Kidney capillary endothelial cell (primary cell): ENCODE measurements at regions not wholly inside any gene's neighbourhood (a gene's known extent, or its start where the extent isn't known, plus 50 kb on each side); places are given as distances from the start of the nearest gene placed in this dataset.
"Not testable (repeated sequence)": the region's sequence is repeated elsewhere in the genome, so short reads cannot be mapped to it uniquely, and the experiment has no call there.

Experiments used
- DNase-seq: peaks from one replicate; pipeline ENCODE4 v3.0.0-alpha.2; 2018; ENCODE audit warnings: low spot score

DNA sequence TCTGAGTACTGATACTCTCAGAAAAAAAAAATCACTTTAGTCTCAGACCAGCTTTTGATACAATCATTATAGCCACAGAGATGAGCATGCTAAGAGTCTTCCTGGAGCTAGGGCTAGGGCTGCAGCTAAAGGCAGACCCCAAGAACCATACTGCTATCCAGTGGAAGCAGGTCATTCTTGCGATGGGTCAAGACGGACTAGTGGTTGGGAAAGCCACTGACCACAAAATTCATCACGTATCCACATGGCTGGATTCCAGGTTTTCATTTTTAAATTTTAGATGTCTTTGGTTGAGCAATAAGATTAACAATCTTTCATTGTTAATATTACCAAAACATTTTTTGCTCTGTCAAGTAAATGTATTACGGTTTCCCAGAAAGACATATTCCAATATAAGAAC is 598.1 kb downstream of the DNAH5 start:
- no peak for DNase-seq

DNA sequence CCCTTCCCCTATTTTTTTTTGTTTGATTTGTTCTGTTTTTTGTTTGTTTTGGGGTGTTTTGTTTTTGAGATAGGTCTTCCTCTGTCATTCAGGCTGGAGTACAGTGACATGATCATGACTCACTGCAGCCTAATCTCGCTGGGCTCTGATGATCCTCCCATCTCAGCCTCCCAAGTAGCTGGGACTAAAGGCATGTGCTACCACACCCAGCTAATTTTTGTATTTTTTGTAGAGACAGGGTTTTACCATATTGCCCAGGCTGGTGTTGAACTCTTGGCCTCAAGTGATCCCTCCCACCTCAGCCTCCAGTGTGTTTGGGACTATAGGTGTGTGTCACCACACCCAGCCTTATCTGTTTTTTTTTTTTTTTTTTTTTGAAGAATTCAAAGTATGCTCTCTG is 605.4 kb downstream of the DNAH5 start:
- no peak for DNase-seq

DNA sequence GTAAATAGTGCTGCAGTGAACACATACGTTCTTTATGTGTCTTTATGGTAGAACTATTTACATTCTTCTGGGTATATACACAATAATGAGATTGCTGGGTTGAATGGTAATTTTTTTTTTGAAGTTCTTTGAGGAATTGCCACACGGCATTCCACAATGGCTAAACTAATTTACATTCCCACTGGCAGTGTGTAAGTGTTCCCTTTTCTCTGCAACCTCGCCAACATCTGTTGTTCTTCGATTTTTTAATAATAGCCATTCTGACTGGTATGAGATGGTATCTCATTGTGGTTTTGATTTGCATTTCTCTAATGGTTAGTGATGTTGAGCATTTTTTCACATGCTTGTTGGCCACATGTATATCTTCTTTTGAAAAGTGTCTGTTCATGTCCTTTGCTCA is 609.5 kb downstream of the DNAH5 start:
- DNase-seq, result not testable (repeated sequence)

DNA sequence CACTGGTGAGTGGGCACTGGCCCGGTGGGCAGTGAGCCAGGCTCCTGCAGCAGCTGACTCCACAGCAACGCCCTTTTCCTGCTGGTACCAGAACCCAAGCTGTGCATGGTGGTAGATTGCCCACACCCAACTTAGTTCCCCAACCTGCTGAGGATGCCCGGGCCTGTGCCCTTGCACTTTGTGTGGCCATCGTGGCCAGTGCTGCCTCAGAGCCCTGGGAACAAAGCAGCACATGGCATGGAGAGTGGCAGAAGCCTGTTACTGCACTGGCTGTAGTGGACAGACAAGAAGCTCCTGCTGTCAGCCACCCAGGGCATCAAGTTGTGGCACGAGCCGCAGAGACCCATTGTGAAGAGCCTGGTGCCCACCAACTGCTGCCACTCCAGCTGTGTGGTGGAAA is 612.9 kb downstream of the DNAH5 start:
- DNase-seq, result no peak

DNA sequence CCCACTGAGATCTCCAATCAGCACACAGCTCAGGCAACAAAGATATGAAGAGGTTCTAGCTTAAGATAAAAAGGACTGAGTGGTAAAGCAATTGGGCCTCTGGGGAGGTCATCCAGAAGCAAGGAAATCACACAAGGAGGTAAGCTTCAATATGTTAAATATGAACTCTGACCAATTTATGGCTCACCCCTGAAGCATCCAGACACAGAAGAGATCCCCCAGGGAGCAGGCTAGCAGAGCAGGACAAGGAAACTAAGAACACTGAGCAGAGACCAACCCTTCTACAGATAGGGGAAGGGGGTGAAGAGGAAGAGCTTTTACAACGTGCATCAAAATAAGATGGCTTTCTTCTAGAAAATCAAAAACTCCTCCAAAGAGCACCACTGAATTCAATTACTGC is 616.2 kb downstream of the DNAH5 start:
- no peak for DNase-seq

DNA sequence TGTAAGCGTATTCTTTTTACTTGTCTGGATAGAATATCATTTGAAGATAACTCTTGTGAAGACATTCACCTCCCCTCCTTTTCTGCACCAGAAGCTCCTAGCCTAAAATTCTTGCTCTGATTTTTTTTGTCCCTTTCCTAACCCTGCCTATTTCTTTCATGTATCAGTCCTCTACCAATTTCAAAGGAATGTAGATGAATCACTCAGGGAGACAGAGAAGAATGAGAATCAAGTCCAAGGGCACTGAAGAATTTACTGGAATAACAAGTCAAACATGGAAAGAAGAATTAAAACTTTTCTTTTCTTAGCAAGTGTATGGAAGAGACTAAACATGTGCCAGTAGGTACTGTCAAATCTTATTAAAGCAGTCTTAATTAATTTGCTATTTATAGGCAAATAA is 618.7 kb downstream of the DNAH5 start:
- DNase-seq, result no peak

DNA sequence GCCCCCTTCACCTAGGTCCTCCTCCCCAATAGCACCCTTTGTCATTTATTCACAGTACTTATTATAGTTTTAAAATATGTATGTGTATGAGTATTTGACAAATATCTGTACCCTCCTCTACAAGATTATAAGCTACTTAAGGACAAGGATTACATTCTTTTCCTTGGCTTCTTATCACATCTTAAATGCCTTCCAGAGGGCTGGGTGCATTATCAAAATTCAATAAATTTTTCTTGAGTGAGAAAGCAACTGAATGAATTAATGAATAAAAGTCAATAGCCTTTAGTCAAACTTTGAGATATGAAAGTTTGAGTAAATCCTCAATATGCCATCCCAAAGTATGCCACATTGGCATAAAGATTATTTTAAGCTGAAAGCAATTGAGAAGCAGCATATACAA is 621.7 kb downstream of the DNAH5 start:
- DNase-seq, result no peak

DNA sequence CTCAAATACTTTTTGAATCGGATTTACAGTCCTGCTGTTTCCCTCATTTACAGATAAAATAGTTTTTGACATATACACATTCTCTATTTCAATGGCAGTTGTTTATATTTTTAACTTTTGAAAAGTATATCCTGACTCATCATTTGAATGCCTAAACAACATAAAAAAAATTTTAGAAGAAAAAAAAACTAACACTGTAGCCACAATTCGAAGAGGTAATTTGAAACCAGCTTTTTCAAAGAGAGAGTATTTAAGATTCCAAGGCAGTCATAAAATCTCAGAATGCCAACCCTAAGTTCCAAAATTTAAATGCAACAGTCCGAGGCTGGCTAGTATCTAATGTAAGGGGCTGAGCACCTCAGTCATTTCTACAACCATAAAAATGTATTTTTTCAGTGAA is 626.8 kb downstream of the DNAH5 start:
- no peak for DNase-seq

DNA sequence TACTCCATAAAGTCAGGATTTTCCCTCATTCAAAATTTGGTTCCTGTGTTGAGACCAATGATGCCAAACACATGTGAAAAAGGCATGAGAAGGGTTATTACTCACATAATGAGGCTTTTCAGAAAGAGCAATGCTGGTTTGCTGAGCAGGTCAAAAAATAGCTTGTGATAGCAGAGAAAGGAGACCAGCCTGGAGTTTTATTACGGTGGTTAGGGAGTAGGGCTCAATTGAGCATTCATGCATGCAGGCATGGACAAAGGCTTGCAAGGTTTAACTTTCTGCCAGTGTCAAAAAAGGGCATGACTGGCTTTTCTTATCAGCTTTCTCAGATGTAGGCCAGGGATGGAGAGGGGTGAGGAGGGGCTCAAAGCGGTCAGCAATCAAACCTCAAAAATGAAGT is 628.3 kb downstream of the DNAH5 start:
- DNase-seq, result no peak

DNA sequence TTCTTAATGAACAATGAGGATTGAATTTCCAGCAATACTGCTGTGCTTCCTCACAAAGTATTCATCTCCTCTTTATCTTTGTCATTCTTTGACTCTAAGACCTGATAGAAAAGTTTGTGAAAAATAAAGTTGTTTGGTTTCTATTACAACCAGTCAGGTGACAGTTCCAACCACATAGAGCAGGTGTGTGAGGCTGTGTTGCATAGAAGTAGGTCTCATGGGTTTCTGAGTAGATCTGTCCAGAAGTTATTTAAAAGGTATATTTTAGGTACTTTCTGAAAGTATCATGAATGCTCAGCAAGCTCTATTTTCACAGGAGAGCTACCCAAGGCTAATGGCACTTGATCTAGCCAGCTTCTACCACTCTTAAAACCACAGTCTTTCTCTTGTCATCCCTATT is 637.0 kb downstream of the DNAH5 start:
- DNase-seq, result no peak

DNA sequence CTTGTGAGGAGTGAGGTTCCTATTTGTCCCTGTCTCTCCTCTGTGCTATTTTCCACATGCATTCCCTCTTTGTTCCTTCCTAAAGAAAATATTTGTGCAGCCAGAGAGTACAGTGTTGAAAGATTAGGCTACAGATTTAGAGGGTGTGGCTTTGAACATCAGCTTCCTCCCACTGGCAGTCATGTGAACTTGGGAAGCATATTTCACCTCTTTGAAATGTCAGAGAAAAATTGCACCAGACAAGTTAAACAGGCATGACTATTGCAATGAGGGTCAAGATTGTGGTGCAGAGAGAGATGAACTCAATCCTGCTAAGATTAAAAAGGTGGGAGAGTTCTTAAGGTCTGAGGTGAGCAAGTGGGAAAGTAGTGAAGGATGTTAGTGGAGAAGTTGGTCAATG is 641.0 kb downstream of the DNAH5 start:
- no peak for DNase-seq

DNA sequence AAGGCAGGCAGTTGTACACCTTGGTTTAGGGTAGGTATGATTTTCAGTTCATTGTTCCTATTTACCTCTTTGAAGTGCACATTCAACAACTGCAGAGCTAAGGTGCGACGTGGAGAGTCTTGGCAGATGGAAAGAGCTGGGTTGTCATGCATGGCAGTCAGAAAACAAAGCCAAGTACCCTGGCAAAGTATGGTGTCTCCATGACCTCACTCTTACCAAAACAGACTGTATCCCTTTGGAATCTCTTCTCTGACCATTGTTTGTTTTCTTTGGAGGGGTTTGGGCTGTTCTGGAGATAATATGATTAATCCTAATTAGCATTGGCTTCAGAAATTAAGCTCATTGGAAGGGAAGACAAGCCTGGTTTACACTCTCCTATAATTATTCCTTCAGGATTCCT is 665.7 kb downstream of the DNAH5 start:
- no peak for DNase-seq

DNA sequence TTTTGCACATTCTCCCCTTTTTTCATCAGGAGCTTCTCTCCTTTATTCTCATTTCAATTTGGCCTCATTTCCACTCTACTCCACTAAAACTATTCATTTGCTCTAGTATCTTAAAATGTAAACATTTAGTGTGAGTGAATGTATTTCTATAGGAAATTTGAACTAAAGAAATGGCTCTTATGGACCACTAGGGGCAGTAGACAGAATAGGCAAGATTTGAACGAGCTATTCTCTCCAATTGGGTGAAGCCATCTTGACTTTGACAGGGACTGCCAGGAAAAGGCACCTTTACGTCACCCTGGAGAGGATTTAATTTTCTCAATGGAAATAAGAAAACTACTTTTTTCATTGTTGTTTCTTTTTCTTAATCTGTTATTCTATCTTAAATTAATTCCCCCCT is 666.3 kb downstream of the DNAH5 start:
- DNase-seq, result no peak

DNA sequence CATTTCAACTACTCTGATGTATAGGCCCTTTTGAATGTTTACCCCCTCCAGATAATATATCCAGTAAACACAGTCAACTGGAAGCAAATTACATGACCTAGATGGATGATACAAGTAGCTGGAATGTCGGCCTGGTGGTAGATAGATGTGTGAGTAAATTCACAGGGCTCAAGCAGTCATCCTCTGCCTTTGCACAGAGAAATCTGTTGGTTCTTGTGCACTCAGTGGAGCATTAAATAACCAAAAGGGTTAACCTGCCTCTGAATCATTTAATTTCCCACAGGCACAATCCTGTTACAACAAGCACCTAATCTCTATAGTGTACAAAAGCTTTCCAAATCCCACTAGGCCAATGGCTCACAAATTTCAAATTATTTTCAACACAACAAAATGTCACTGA is 668.3 kb downstream of the DNAH5 start:
- DNase-seq, result no peak

DNA sequence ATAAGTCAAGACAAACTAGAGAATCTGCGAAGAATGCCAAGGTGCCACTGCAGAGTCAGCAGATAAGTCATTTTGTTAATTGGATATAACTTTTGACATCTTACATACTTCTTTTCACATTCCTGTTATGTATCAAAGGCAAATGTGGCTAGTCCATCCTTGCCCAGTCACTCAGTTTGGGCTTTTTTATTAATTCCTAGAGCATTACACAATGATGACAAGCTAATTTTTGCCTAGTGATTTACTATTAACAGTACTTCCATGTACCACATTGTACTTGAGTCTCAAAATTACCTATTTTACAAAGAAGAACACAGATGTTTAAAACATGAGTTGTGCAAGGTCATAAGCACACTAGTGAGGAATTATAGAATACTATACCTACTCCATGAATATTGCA is 680.8 kb downstream of the DNAH5 start:
- DNase-seq, result no peak

DNA sequence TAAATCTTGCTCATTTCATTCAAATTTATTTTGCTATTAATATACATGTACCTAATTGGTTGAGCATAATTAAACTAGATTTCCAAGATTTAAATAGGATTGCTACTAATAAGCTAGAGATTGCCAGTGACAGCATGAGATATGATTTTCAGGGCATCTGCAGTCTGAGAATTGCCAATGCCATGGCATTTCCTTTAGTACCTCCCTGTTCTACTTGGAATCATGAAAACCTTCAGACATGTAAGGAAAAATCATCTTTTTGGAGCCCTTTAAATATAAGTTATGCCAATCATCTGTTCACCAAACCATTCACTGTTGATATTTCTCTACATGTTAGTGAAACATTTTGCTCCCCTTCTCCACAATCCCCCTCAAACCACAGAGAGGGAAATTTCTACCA is 691.4 kb downstream of the DNAH5 start:
- DNase-seq, result no peak

DNA sequence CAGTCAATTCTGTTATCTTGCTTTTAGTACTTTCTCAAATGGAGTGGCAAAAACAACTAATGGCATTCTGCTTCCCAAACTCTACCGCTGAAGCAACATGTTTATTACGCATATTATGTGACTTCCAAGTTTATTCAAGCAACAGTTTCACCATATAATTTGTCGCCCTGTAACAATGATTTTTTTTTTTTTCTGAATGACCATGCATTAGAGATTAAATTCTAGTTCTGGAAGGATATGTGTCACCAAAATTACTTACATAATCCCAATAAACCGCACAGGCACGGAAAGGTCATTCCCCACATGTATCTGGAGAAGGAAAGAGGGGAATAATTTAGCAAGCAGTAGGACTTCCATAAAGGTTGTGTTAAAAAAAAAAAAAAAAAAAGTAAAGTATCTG is 691.8 kb downstream of the DNAH5 start:
- DNase-seq, result no peak

DNA sequence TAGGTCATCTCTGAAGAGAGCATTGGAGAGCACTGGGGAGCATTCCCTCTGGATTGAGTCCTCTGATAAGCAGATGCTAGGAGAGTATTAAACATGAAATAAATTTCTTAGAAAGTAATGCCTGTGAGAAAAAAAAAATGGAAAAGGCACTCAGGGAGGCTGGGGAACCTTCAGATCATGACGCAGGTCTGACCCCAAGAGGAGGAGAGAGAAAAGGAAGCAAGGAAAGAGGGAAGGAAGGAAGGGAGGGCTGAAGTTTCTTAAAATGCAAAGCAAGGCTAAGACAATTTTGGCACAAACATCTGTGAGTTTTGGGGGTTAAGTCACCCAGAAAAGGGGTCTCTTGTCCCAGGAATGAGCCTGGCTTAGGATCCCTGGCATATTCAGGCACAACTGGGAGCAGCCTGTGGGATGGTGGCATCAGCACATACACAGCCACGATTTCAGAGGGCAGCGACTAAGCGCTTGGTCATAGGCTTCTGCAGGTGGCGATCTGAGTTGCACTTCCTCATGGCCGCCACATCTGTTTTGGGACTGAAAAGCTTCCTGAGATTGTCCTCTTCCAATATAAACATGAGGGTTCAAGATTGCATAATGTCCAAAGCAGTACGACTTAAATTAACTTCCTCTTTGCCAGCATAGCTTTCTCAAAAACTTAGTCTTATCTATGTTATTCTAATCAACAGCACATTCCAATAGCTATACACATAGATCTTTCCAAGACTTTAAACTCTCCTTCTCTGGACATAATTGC is 692.7 kb downstream of the DNAH5 start:
- DNase-seq, result no peak

DNA sequence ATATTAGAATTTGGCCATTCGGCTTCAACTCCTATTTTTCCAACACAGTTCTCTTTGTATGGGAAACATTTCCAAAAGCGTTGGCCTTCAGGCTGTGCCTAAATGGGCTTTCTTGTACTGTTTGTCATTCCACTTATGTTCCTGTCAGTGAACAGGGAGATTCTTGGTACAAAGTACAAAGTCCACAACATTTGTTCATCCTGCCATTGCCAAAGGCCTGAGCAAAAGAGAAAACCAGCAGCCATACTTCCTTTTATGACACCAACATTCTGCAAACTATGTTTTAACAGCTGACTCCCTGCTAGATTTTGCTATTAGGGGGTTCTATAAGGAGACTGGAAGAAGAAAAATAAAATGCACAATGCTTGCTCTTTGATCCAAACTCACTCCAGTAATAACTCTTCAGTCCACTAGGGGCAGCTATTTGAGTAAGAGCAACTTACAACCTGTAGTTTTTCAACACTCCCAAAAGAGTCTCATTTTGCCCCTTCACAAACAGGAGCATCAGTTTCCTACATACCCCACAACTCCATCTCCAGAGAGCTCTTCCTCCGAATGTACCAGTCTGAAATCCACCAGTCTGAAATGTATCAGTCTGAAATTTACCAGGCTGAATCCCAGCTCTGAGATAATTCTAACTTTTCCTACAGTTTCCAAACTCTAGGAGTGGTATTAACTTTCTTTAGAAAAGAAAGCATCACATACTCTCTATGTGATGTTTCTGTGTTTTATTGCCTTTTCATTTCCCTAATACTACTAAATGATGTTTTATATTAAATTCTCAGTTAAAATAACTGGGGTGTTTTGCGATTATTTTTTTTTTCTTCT is 693.8 kb downstream of the DNAH5 start:
- no peak for DNase-seq

DNA sequence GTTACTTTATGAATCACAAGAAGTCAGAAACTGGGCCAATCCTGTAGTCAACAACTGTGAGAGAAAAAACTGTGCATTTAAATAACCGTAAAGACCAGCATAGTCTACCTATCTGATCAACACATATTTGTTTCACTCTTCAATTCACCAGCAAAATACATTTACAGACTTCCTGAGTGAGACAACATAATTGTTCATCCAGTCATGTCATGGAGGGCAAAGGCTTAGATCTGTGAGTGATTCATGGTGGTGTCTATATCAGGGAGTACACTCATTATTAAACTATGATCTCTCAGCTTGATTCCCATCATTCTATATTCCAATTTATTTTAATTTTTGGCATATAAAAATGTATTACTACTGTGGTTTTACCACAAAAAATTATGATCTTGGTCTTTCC is 694.6 kb downstream of the DNAH5 start:
- DNase-seq, result no peak

DNA sequence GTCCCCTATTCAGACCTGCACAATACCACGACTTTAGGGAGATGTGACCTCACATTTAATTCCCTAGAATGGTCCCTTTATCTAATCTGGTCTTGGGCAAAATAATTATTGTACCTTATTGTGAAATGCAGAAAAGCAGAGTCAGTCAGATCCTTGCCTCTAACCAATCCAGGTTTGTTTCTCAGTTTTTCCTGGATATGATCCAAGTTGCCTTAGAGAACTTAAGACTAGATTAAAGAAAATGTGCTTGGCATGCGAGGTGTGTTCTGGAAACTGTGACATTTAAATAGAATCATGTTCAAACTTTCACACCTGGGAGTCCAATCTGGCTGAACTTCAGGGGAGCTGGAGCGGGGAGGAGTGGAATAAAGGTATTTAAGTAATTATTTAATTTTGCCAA is 696.2 kb downstream of the DNAH5 start:
- DNase-seq, result no peak

DNA sequence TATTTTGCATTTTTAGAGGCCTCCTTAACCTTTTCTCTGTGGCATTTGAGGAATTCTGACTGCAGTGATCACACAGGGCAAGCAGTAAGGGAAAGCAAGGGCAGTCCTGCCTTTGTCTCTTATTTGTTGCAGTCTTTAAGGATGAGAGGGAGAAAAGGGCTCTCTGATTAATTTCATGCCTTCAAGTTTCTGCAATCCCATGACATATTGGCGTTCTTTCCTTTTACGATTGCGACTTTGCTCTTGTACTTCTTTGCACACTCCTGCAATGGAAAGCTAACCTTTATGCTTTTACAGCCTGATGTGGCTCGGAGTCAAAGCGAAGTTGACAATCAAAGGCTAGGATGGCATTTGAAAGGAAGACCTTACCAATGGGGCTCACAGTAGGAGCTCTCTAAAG is 698.4 kb downstream of the DNAH5 start:
- DNase-seq, result no peak

DNA sequence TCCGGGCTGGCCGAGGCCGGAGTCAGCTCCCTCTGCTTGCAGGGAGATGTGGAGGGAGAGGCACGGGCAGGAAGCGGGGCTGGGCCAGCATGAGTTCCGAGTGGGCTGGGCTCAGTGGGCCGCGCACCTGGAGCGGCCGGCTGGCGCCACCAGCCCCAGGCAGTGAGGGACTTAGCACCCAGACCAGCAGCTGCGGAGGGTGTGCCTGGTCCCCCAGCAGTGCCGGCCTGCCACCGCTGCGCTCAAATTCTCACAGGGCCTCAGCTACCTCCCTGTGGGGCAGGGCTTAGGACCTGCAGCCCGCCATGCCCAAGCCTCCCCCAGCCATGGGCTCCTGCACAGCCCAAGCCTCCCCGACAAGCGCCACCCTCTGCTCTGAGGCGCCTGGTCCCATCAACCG is 700.3 kb downstream of the DNAH5 start:
- DNase-seq, result no peak

DNA sequence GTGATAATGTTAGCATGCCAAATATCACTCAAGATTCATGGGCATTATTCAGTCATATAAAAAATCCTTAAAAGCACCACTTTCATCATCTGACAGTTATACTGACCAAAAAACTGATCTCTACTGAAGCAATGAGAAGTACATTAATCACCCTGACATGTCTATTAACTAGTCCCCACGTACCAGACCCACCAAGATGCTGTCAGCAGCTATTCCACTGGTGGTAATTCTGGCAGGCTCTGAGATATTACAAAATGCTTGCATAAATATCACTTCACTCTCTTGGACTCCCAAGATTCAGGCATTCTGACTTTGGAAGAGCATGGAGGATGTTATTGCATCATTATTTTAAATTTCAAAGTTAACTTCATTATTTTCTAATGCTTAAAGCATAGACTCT is 717.0 kb downstream of the DNAH5 start:
- DNase-seq, result no peak
